DOHH2 (cell line): ENCODE measurements at regions not wholly inside any gene's neighbourhood (a gene's known extent, or its start where the extent isn't known, plus 50 kb on each side); places are given as distances from the start of the nearest gene placed in this dataset.

Experiments used
- CTCF ChIP-seq: fragments of 200-600 bp; sonication (generic); IDR thresholded peaks from one replicate; pipeline ENCODE4 v1.5.1; 2014; ENCODE audit warnings: antibody characterized with exemption, mild to moderate bottlenecking, low read depth, low read length; ENCODE audit not compliant: poor library complexity, severe bottlenecking
- EZH2phosphoT487 ChIP-seq: fragments of 200-600 bp; sonication (generic); IDR thresholded peaks from 2 replicates; pipeline ENCODE4 v1.6.1; 2017; ENCODE audit warnings: borderline replicate concordance, mild to moderate bottlenecking, antibody characterized with exemption, low read length, moderate library complexity, mixed read lengths

- TF ChIP-seq CTCF (no peak), EZH2phosphoT487 (no peak)
Observed at GRCh38 chr2:147330925-147331324, 513.9 kb upstream of the ACVR2A start.
